ENCODE measurements at regions not wholly inside any gene's neighbourhood (a gene's known extent, or its start where the extent isn't known, plus 50 kb on each side); places are given as distances from the start of the nearest gene placed in this dataset.

GRCh38 chr16:87199901-87200300, 117.3 kb downstream of the C16orf95 start:
- TF ChIP-seq TAF1 (IDR thresholded peaks at IDR 0.05; ENCODE audit: borderline replicate concordance, insufficient read depth, low read length): no peak
- TF ChIP-seq POLR2AphosphoS5 (IDR thresholded peaks at IDR 0.05; ENCODE audit: low read depth, low read length): no peak
- TF ChIP-seq SIN3A (IDR thresholded peaks at IDR 0.05; ENCODE audit: borderline replicate concordance, insufficient read depth, low read length): no peak
- TF ChIP-seq FOXP2 (optimal IDR thresholded peaks at IDR 0.05; ENCODE audit: borderline replicate concordance, extremely low read depth, extremely low read length, insufficient read depth): no peak
- TF ChIP-seq REST (IDR thresholded peaks at IDR 0.05; ENCODE audit: insufficient read depth in 1 of 2, low read depth in 2 of 2, low read length in 2 of 2): no peak

DNA sequence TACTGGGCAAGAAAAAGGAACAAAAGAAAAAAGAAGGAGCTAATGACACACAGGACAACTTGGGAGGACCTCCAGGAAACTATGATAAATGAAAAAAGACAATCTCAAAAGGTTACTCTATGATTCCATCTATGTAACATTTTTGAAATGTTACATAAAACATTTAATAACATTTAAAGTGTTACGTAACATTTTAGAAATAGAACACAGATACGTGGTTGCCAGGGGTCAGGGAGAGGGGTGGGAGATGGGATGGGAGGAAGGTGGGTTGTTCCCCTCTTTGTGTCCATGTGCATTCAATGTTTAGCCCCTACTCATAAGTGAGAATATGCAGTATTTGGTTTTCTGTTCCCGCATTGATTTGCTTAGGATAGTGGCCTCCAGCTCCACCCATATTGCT, 116.6 kb downstream of the C16orf95 start:
- TF ChIP-seq POLR2AphosphoS5 (IDR thresholded peaks at IDR 0.05; ENCODE audit: low read depth, low read length): no peak
- TF ChIP-seq FOXP2 (optimal IDR thresholded peaks at IDR 0.05; ENCODE audit: borderline replicate concordance, extremely low read depth, extremely low read length, insufficient read depth): no peak
- no peak for TF ChIP-seq SIN3A (IDR thresholded peaks at IDR 0.05; ENCODE audit: borderline replicate concordance, insufficient read depth, low read length)
- TF ChIP-seq REST (IDR thresholded peaks at IDR 0.05; ENCODE audit: insufficient read depth in 1 of 2, low read depth in 2 of 2, low read length in 2 of 2): no peak
- no peak for TF ChIP-seq TAF1 (IDR thresholded peaks at IDR 0.05; ENCODE audit: borderline replicate concordance, insufficient read depth, low read length)

- no peak for TF ChIP-seq SIN3A (IDR thresholded peaks at IDR 0.05; ENCODE audit: borderline replicate concordance, insufficient read depth, low read length)
- TF ChIP-seq TAF1 (IDR thresholded peaks at IDR 0.05; ENCODE audit: borderline replicate concordance, insufficient read depth, low read length): no peak
- no peak for TF ChIP-seq FOXP2 (optimal IDR thresholded peaks at IDR 0.05; ENCODE audit: borderline replicate concordance, extremely low read depth, extremely low read length, insufficient read depth)
- no peak for TF ChIP-seq POLR2AphosphoS5 (IDR thresholded peaks at IDR 0.05; ENCODE audit: low read depth, low read length)
- no peak for TF ChIP-seq REST (IDR thresholded peaks at IDR 0.05; ENCODE audit: insufficient read depth in 1 of 2, low read depth in 2 of 2, low read length in 2 of 2)
Observed at GRCh38 chr16:87201052-87201451, 116.1 kb downstream of the C16orf95 start.

GRCh38 chr16:87201790-87202189, 115.4 kb downstream of the C16orf95 start:
- TF ChIP-seq FOXP2 (optimal IDR thresholded peaks at IDR 0.05; ENCODE audit: borderline replicate concordance, extremely low read depth, extremely low read length, insufficient read depth): no peak
- no peak for TF ChIP-seq POLR2AphosphoS5 (IDR thresholded peaks at IDR 0.05; ENCODE audit: low read depth, low read length)
- TF ChIP-seq SIN3A (IDR thresholded peaks at IDR 0.05; ENCODE audit: borderline replicate concordance, insufficient read depth, low read length): no peak
- no peak for TF ChIP-seq TAF1 (IDR thresholded peaks at IDR 0.05; ENCODE audit: borderline replicate concordance, insufficient read depth, low read length)
- TF ChIP-seq REST (IDR thresholded peaks at IDR 0.05; ENCODE audit: insufficient read depth in 1 of 2, low read depth in 2 of 2, low read length in 2 of 2): no peak

GRCh38 chr16:87202346-87202745, 114.8 kb downstream of the C16orf95 start:
- no peak for TF ChIP-seq POLR2AphosphoS5 (IDR thresholded peaks at IDR 0.05; ENCODE audit: low read depth, low read length)
- no peak for TF ChIP-seq TAF1 (IDR thresholded peaks at IDR 0.05; ENCODE audit: borderline replicate concordance, insufficient read depth, low read length)
- no peak for TF ChIP-seq REST (IDR thresholded peaks at IDR 0.05; ENCODE audit: insufficient read depth in 1 of 2, low read depth in 2 of 2, low read length in 2 of 2)
- no peak for TF ChIP-seq SIN3A (IDR thresholded peaks at IDR 0.05; ENCODE audit: borderline replicate concordance, insufficient read depth, low read length)
- TF ChIP-seq FOXP2 (optimal IDR thresholded peaks at IDR 0.05; ENCODE audit: borderline replicate concordance, extremely low read depth, extremely low read length, insufficient read depth): no peak
